Amniotic epithelial cell (primary cell): ENCODE measurements at regions not wholly inside any gene's neighbourhood (a gene's known extent, or its start where the extent isn't known, plus 50 kb on each side); places are given as distances from the start of the nearest gene placed in this dataset.
"Not testable (repeated sequence)": the region's sequence is repeated elsewhere in the genome, so short reads cannot be mapped to it uniquely, and the experiment has no call there.

Experiments
- DNase-seq: peaks from one replicate; pipeline ENCODE4 v3.0.0-alpha.2; 2010; ENCODE audit warnings: low read depth

GRCh38 chr2:56021136-56021474 lies 97.5 kb upstream of the EFEMP1 start:
- DNase-seq, result no peak

DNA sequence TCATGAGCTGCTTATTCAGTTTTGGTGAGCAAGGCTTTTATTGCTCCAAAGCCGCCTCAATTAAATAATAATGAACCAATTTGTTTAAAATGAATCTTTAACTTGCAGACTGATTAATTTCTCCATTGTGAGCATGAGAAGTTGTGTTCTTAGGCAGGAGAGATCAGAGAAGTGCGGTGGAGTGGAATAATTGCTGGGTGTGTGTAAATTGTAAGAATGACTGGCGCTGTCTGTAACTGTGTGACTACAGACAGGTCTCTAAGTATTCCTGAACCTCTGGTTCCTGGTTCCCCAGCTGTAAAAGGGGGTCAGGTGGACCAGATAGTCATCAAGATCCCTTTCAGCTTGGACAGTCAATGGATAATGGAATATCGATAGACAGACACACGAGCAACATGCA lies 98.0 kb upstream of the EFEMP1 start:
- DNase-seq, result no peak

DNA sequence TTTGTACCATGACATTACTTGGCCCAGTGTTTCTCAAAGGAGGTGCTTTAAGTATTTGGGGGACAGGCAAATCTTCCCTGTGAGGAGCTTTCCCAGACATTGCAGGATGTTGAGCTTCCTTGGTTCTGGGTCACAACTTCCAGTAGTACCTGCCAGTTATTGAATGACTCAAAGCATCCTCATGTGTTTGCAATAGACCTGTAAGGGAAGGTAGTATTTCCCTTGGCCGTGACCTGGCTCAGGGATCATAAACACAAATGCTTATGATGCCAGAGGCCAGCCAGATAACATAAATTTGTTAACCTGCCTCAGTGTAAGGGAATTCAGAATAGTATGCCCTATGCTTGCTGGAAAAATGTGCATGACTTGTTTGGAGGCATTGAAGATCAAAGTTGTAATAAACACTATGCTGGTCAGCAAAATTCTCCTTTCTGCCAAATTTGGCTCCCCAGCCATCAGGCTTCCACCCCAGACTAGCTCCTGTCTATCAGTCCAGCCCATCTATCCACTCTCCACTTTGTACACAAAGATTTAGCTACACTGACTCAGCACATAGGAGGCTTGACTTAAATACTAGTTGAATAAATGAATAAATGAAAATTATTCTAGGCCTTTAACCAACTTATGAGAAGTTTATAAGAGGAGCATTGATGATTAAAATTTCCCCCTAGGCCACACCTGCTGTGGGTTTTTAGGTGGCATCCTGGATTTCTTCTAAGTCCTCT lies 102.0 kb upstream of the EFEMP1 start:
- no peak for DNase-seq

DNA sequence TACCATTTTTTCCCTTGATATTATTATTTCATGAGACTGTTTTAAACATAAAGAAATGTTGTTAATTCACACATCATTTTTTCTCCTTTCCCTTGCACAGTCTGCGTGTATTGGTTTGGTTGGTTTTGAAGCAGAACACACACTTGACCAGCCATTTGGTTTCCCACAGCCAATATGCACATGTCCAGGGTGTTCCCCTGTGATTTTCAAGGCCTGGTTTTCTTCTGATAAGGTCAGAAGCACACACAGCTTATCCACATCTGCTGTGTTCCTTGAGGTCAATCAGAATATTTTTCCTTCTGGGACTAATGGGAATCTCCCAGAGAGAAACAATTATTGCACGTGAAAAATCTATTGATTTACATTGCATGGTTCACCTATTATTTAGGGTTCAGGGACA lies 103.2 kb upstream of the EFEMP1 start:
- no peak for DNase-seq

GRCh38 chr2:56030062-56030461 lies 106.5 kb upstream of the EFEMP1 start:
- DNase-seq, result no peak

- DNase-seq, result no peak
These were observed 107.3 kb upstream of the EFEMP1 start for GRCh38 chr2:56030901-56031300.

DNA sequence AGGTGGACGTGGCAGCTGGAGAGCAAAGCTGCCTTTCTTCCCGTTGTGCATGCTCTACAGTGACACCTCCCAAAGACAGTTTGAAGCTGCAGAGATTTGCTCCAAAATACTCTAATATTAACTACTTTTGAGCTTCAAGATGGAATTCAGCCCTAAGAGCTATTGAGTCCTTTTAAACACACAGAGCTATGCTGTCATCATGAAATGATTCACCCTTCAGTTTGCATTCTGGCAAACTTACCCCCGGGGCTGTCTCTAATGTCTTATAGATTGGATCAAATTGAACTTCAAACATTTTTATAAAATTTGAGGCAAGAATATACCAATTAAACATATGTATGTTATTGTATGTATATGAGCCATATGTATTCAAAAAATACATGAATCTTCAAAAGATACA lies 110.7 kb upstream of the EFEMP1 start:
- no peak for DNase-seq

- DNase-seq, result no peak
These were observed 116.6 kb upstream of the EFEMP1 start for GRCh38 chr2:56040189-56040588.

GRCh38 chr2:56040834-56041233 lies 117.3 kb upstream of the EFEMP1 start:
- no peak for DNase-seq

DNA sequence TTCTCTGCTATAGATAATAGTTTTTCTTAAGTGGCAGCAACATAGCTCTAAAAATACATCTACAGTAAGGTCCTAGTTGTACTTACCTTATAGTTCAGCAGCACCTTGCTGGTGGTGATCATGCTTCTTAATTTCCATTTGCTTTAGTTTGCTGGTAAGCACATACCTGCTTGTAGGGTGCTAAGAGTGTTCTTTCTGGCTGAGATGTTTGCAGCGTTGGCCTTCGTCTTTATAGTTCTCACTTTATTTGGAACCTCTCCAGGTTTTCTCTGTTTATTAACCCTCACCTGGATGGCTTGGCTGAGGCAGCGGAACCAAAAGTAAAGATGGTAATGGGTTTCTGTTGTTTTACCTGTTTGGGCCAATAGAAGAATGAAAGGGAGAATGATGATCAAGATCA lies 123.6 kb upstream of the EFEMP1 start:
- no peak for DNase-seq

GRCh38 chr2:56049233-56049845 lies 125.8 kb upstream of the EFEMP1 start:
- no peak for DNase-seq

- DNase-seq, result no peak
These were observed 130.1 kb upstream of the EFEMP1 start for GRCh38 chr2:56053679-56054078.

GRCh38 chr2:56055405-56055804 lies 128.4 kb upstream of the CCDC85A start:
- DNase-seq, result peak; percentile 29

DNA sequence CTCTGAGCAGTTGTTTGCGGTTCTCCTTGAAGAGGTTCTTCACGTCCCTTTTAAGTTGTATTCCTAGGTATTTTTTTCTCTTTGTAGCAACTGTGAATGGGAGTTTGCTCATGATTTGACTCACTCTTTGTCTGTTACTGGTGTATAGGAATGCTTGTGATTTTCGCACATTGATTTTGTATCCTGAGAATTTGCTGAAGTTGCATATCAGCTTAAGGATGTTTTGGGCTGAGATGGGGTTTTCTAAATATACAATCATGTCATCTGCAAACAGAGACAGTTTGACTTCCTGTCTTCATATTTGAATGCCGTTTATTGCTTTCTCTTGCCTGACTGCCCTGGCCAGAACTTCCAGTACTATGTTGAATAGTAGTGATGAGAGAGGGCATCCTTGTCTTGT lies 122.5 kb upstream of the CCDC85A start:
- not testable (repeated sequence) for DNase-seq

DNA sequence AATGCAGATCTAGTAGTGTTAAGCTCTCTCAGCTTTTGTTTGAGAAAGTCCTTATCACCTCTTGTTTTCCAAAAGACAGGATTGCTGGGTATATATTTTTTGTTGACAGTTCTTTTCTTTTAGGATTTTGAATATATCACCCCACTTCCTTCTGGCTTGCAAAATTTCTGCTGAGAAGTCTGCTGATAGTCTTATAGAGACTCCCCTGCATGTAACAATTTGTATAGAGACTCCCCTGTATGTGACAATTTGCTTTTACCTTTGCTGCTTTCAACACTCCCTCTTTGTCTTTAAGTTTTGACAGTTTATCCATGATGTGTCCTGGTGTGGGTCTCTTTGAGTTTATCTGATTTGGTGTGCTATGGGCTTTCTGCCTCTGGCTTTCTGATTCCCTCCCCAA lies 115.0 kb upstream of the CCDC85A start:
- DNase-seq, result no peak

- DNase-seq, result peak; percentile 37
These were observed 106.4 kb upstream of the CCDC85A start for GRCh38 chr2:56077359-56077915.

DNA sequence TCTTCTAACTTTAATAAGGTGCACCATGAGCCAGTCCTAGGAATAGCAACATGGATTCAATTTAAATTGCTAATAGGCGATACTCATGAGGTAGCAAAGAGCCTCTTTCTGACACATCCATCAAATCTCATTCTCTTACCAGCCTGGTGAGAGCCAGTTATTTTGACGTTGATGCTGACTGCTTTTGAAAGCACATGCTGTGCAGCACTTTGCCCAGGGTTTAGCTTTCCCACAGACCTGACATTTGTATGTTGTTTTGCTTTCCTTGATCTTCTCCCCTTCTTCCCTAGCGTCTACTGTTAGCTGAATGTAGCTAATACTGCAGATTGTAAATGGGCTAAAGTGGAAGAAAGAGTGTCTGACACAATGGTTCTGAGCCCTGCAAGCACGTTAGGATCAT lies 101.1 kb upstream of the CCDC85A start:
- DNase-seq, result no peak

DNA sequence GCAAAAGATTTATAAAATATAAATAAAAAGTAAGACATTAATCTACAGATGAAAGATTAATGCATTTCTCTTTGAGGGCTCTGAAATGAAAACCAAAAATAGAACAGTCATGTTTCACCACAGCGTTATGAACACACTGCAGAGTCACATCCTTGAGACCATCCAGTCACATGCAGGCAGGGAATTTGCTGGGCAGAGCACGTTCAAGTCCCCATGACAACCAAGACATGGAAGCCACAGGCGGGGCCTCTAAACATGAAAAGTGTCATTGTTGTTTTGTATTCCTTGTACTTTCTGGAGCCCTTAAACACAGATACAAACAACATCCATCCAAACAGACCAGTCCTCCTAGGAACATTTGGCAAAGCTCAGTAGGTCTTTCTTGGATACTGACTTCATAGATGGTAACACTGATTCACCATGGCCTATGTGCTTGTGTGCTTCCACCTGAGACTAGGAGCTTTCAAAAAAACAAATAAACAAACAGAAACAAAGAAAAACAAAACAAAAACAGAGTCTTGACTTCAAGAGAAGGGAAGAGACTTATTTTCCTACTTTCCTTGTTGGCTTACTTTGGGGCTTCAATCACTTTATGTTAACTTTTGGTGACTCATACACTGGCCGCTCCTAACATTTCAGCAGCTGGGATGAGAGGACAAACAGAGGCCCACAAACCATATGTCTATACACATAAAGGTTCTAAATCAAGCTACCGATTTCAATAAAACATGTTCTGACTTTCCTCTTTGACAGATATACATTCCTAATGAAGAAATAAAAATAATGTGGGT lies 99.5 kb upstream of the CCDC85A start:
- DNase-seq, result no peak

DNA sequence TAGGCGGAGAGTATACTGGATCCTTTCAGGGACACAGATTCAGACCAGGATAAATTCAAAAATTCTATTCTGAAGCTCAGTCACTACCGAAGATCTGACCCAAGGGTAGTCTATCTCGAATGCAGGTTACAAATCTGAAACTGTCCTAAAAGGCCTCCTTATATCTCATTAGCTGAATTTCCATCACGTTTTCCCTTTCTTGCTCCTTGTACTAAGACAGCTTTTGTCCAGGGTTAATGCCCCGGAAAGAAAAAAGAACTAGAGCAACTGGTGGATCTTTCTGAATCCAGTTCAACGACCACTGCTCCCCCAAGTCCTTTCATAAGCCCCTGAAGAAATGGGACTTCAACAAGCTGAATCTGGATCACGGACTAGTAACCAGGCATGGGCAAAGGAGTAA lies 97.5 kb upstream of the CCDC85A start:
- DNase-seq, result no peak

DNA sequence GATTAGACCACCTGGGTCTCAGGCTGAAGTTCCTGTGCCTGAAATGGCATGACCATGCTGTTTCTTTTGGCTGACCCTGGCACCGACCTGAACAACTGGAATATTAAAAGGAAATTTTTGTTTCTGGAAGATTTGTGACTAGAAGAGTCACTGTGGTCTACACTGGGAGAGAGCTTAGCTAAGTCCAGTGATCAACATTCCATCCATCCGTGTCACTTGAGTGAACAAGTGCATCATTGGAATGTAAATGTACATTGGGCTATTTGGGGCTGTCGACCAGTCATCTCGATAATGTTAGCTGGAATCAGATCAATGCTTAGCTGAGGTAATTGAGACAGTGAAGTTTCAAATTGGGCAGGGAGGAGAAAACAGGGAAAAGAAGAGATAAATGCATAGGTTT lies 95.4 kb upstream of the CCDC85A start:
- no peak for DNase-seq

GRCh38 chr2:56089931-56090330 lies 93.9 kb upstream of the CCDC85A start:
- no peak for DNase-seq

DNA sequence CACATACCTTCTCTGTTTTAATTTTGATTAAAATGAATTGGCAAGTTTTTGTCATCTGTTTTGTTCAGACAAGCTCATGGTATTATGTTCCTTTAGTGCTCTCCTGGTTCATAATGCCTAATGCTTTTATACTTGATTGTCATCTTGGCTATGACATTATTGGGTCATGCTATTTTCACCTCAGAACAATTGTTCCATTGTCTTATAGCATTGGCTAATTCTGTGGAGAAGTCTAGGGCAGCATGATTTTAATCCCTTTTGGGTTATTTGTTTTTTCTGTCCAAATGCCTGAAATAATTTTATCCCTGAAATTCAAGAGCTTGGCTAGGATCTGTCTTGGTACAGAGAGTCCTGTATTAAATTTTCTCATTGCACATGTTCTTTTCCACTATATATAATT lies 83.8 kb upstream of the CCDC85A start:
- DNase-seq, result no peak

GRCh38 chr2:56100791-56101312 lies 82.9 kb upstream of the CCDC85A start:
- peak; percentile 30 for DNase-seq
